GM12878 (cell line): ENCODE measurements at regions not wholly inside any gene's neighbourhood (a gene's known extent, or its start where the extent isn't known, plus 50 kb on each side); places are given as distances from the start of the nearest gene placed in this dataset.

Source experiments
- ATAC-seq: fragments of 200-7000 bp; cut with Tn5 transposase; 3 replicates; pipeline ENCODE4 v1.9.1; 2020; ENCODE audit warnings: mild to moderate bottlenecking, moderate library complexity
- BruUV-seq: library from RNA; stranded (reverse); fragments of 400-500 nt; replicated peaks from 2 replicates; lab custom pipeline; 2021; lab: Mats Ljungman, UMichigan
- CTCF ChIA-PET: fragments of 300-600 bp; sonication (Branson Sonifier 250); formaldehyde crosslinking; extraction: SDS; loops from one replicate; lab custom pipeline; 2021; ENCODE audit warnings: inconsistent platforms; lab: Yijun Ruan, JAX
- POLR2A ChIA-PET: fragments of 350-600 bp; formaldehyde crosslinking; extraction: SDS; loops from one replicate; lab custom pipeline; 2021; ENCODE audit warnings: inconsistent platforms; lab: Charles Lee
- RAD21 ChIA-PET: fragments of 300-600 bp; sonication (Branson Sonifier 250); formaldehyde crosslinking; loops from one replicate; lab custom pipeline; 2023; ENCODE audit warnings: antibody characterized with exemption; ENCODE audit not compliant: unreplicated experiment; lab: Charles Lee
- SMC1A ChIA-PET: fragments of 300-600 bp; sonication (Branson Sonifier 250); formaldehyde crosslinking; loops from one replicate; lab custom pipeline; 2023; ENCODE audit not compliant: unreplicated experiment, uncharacterized antibody; lab: Charles Lee
- DNase-seq: peaks from one replicate; pipeline ENCODE4 v3.0.0-alpha.2; 2011; ENCODE audit warnings: low read depth, low spot score
- FAIRE-seq: peaks from 3 replicates; lab custom pipeline; 2011; peaks lifted over from hg19 to GRCh38; lab: Jason Lieb, UNC
- H2AFZ ChIP-seq: 2 replicates; pipeline ENCODE4 v1.6.0; 2011; ENCODE audit warnings: low read depth, low read length, control low read depth; ENCODE audit not compliant: control insufficient read depth
- H3K27ac ChIP-seq: 2 replicates; pipeline ENCODE4 v1.5.1; 2011; ENCODE audit warnings: control low read depth; ENCODE audit not compliant: control insufficient read depth, insufficient read depth
- H3K27me3 ChIP-seq, 2 experiments: replicated peaks in 1 of 2; 2 replicates each; pipeline versions ENCODE4 v1.6.0 to v1.6.1; 2011; ENCODE audit warnings: low read length in 1 of 2; ENCODE audit not compliant: control insufficient read depth in 2 of 2, insufficient read depth in 2 of 2
- H3K36me3 ChIP-seq, 2 experiments: 2 replicates each; pipeline ENCODE4 v1.5.1; 2011; ENCODE audit warnings: low read length in 1 of 2; ENCODE audit not compliant: control insufficient read depth in 2 of 2, insufficient read depth in 2 of 2
- H3K4me1 ChIP-seq: 2 replicates; pipeline ENCODE4 v1.6.1; 2011; ENCODE audit warnings: mild to moderate bottlenecking, low read length, moderate library complexity, mixed read lengths; ENCODE audit not compliant: control insufficient read depth, insufficient read depth
- H3K4me2 ChIP-seq: 2 replicates; pipeline ENCODE4 v1.6.0; 2011; ENCODE audit warnings: control low read depth; ENCODE audit not compliant: control insufficient read depth, insufficient read depth
- H3K4me3 ChIP-seq: fragments of 200-600 bp; sonication (generic); 2 replicates; pipeline ENCODE4 v1.5.1; 2016
- H3K79me2 ChIP-seq: 2 replicates; pipeline ENCODE4 v1.6.0; 2011; ENCODE audit warnings: low read length; ENCODE audit not compliant: control insufficient read depth, insufficient read depth
- H3K9ac ChIP-seq: 2 replicates; pipeline ENCODE4 v1.8.0; 2011; ENCODE audit warnings: low read length, control low read depth, mixed read lengths; ENCODE audit not compliant: control insufficient read depth, insufficient read depth
- H3K9me3 ChIP-seq: replicated peaks from 3 replicates; pipeline ENCODE4 v1.5.1; 2011; ENCODE audit warnings: mild to moderate bottlenecking, low read length; ENCODE audit not compliant: control insufficient read depth, insufficient read depth
- H4K20me1 ChIP-seq: 2 replicates; pipeline ENCODE4 v1.6.0; 2011; ENCODE audit not compliant: control insufficient read depth, insufficient read depth
- EED ChIP-seq: sonication (generic); IDR thresholded peaks from 2 replicates; pipeline ENCODE4 v1.6.1; 2016; ENCODE audit warnings: antibody characterized with exemption, low read depth
- HDGF ChIP-seq: fragments of 450-650 bp; IDR thresholded peaks from 2 replicates; pipeline ENCODE4 v1.6.1; 2016; ENCODE audit warnings: antibody characterized with exemption
- IRF4 ChIP-seq: IDR thresholded peaks from 2 replicates; pipeline ENCODE4 v1.6.1; 2011; ENCODE audit warnings: low read depth, low read length
- JUND ChIP-seq: IDR thresholded peaks from 2 replicates; pipeline ENCODE4 v1.6.1; 2012; ENCODE audit warnings: low read depth, mild to moderate bottlenecking, low read length, improper control_type of control experiment, moderate library complexity
- MTA2 ChIP-seq: fragments of 450-650 bp; IDR thresholded peaks from 2 replicates; pipeline ENCODE4 v1.6.1; 2016; ENCODE audit warnings: low read depth, mild to moderate bottlenecking, moderate library complexity
- MTA3 ChIP-seq: IDR thresholded peaks from 2 replicates; pipeline ENCODE4 v1.6.1; 2012; ENCODE audit warnings: low read length, inconsistent platforms, borderline replicate concordance
- NFIC ChIP-seq: IDR thresholded peaks from 2 replicates; pipeline ENCODE4 v1.6.1; 2012; ENCODE audit warnings: low read depth, mild to moderate bottlenecking, inconsistent platforms, low read length, moderate library complexity
- SPI1 ChIP-seq: IDR thresholded peaks from 2 replicates; pipeline ENCODE4 v1.6.1; 2011; ENCODE audit warnings: low read depth, mild to moderate bottlenecking, low read length, moderate library complexity, borderline replicate concordance; ENCODE audit not compliant: insufficient read depth
- SRF ChIP-seq, 2 experiments: IDR thresholded peaks; 2 replicates each; pipeline ENCODE4 v1.6.1; 2011; ENCODE audit warnings: low read depth in 2 of 2, low read length in 2 of 2, mild to moderate bottlenecking in 1 of 2, moderate library complexity in 1 of 2
- SUZ12 ChIP-seq: fragments of 200-600 bp; sonication (generic); IDR thresholded peaks from one replicate; pipeline ENCODE4 v1.6.1; 2018; ENCODE audit warnings: antibody characterized with exemption, mild to moderate bottlenecking; ENCODE audit not compliant: unreplicated experiment
- TCF7 ChIP-seq: IDR thresholded peaks from 2 replicates; pipeline ENCODE4 v1.6.1; 2014; ENCODE audit warnings: antibody characterized with exemption, borderline replicate concordance
- YY1 ChIP-seq: IDR thresholded peaks from 2 replicates; pipeline ENCODE4 v1.6.1; 2011; ENCODE audit warnings: low read depth, mild to moderate bottlenecking, low read length
- WGBS: methylation state at CpG from one replicate; pipeline ENCODE4 v1.1.6; 2016; ENCODE audit warnings: low lambda C conversion rate; ENCODE audit not compliant: insufficient replicate concordance, insufficient coverage; ENCODE audit errors: missing lambda C conversion rate; 5-methylcytosine and 5-hydroxymethylcytosine counted together
- in situ Hi-C: fragments of 300-500 bp; cut with MboI; formaldehyde crosslinking; loops from 9 replicates; pipeline ENCODE4 v1.14.3; 2018; ENCODE audit warnings: mixed read lengths
- intact Hi-C: fragments of 100-400 bp; cut with micrococcal nuclease; formaldehyde crosslinking; loops from one replicate; pipeline ENCODE4 v1.14.2; 2022; ENCODE audit not compliant: unreplicated experiment
- TF ChIP-seq, protein P1 (sequence below): IDR thresholded peaks from 2 replicates; pipeline ENCODE4 v1.6.1; 2011; ENCODE audit warnings: low read depth, low read length, improper control_type of control experiment, borderline replicate concordance
- TF ChIP-seq, protein P2 (sequence below): IDR thresholded peaks from 2 replicates; pipeline ENCODE4 v1.6.1; 2012; ENCODE audit warnings: mild to moderate bottlenecking, low read depth, low read length
- TF ChIP-seq, protein P3 (sequence below): fragments of 450-650 bp; IDR thresholded peaks from 2 replicates; pipeline ENCODE4 v1.6.1; 2017; ENCODE audit warnings: mild to moderate bottlenecking, moderate library complexity

DNA sequence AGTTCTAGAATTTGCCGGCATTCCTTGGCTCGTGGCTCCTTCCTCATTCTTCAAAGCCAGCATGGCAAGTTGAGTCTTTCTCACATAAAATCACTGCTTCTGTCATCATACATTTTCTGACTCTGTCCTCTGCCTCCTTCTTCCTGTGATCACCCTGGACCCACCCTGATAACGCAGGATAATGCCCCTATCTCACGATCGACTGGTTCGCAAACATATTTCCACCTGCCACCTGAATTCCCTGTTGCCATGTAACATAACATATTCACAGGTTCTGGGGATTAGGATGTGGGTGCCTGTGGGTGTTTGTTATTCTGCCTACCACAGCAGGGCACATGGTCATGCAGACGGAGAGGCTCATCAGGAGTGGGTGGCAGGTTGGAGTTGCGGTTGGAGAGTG, 177.7 kb downstream of the NHLRC3 start (continued):
- TF ChIP-seq EED, result no peak
- TF ChIP-seq YY1, result no peak
- no peak for TF ChIP-seq SPI1
- TF ChIP-seq NFIC, result no peak
- no peak for TF ChIP-seq SUZ12
- TF ChIP-seq MTA3, result no peak
- TF ChIP-seq, protein P1, sequence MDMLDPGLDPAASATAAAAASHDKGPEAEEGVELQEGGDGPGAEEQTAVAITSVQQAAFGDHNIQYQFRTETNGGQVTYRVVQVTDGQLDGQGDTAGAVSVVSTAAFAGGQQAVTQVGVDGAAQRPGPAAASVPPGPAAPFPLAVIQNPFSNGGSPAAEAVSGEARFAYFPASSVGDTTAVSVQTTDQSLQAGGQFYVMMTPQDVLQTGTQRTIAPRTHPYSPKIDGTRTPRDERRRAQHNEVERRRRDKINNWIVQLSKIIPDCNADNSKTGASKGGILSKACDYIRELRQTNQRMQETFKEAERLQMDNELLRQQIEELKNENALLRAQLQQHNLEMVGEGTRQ, result no peak

DNA sequence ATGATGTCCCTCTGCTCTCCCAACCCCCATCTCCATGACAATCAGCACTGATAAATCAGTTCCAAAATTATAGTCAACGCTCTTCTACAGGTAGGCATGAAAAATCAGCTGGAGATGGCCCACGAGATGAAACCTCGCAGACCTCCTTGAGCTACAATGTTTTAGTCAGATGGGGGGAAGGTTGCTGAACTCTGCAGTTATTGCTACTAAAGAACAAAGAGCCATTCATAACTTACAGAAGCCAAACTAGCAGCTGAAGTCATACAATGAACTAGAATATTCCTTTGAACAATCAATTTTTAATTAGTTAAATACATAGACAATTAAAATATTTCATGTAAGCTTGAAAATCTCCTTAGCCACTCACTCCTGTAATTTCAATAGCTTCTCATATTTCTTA, 179.2 kb downstream of the NHLRC3 start:
- Histone ChIP-seq H3K79me2 (no peaks in the 10 kb centered on the region), H4K20me1 (no peaks in the 10 kb centered on the region), H3K4me1 (no peaks in the 10 kb centered on the region), H3K9ac (no peak overlapping the region), H2AFZ (no peak overlapping the region), H3K27me3 (no peaks in the 10 kb centered on the region), H3K4me3 (no peak overlapping the region), H3K9me3 (no peaks in the 10 kb centered on the region)
- CTCF ChIA-PET, result interaction anchor here (1.3 to 1.5 kb wide), 2 partner anchors 46 to 397 kb away, joined by 3 to 5 read pairs; no protein-coding TSS in a partner anchor
- POLR2A ChIA-PET, result interaction anchor here (0.5 kb wide), 1 partner anchor 49 kb away, joined by 5 read pairs; no protein-coding TSS in a partner anchor
- no peak for FAIRE-seq
- WGBS, result 20% methylated on average over 3 of the region's 3 CpGs
- TF ChIP-seq, protein P2, sequence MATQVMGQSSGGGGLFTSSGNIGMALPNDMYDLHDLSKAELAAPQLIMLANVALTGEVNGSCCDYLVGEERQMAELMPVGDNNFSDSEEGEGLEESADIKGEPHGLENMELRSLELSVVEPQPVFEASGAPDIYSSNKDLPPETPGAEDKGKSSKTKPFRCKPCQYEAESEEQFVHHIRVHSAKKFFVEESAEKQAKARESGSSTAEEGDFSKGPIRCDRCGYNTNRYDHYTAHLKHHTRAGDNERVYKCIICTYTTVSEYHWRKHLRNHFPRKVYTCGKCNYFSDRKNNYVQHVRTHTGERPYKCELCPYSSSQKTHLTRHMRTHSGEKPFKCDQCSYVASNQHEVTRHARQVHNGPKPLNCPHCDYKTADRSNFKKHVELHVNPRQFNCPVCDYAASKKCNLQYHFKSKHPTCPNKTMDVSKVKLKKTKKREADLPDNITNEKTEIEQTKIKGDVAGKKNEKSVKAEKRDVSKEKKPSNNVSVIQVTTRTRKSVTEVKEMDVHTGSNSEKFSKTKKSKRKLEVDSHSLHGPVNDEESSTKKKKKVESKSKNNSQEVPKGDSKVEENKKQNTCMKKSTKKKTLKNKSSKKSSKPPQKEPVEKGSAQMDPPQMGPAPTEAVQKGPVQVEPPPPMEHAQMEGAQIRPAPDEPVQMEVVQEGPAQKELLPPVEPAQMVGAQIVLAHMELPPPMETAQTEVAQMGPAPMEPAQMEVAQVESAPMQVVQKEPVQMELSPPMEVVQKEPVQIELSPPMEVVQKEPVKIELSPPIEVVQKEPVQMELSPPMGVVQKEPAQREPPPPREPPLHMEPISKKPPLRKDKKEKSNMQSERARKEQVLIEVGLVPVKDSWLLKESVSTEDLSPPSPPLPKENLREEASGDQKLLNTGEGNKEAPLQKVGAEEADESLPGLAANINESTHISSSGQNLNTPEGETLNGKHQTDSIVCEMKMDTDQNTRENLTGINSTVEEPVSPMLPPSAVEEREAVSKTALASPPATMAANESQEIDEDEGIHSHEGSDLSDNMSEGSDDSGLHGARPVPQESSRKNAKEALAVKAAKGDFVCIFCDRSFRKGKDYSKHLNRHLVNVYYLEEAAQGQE, result no peak
- TF ChIP-seq SRF (IDR thresholded peaks at IDR 0.05; ENCODE audit: low read depth in 2 of 2, low read length in 2 of 2) (no peak), MTA2 (no peak), IRF4 (no peak), TCF7 (no peak), HDGF (no peak), JUND (no peak)
- TF ChIP-seq, protein P3, sequence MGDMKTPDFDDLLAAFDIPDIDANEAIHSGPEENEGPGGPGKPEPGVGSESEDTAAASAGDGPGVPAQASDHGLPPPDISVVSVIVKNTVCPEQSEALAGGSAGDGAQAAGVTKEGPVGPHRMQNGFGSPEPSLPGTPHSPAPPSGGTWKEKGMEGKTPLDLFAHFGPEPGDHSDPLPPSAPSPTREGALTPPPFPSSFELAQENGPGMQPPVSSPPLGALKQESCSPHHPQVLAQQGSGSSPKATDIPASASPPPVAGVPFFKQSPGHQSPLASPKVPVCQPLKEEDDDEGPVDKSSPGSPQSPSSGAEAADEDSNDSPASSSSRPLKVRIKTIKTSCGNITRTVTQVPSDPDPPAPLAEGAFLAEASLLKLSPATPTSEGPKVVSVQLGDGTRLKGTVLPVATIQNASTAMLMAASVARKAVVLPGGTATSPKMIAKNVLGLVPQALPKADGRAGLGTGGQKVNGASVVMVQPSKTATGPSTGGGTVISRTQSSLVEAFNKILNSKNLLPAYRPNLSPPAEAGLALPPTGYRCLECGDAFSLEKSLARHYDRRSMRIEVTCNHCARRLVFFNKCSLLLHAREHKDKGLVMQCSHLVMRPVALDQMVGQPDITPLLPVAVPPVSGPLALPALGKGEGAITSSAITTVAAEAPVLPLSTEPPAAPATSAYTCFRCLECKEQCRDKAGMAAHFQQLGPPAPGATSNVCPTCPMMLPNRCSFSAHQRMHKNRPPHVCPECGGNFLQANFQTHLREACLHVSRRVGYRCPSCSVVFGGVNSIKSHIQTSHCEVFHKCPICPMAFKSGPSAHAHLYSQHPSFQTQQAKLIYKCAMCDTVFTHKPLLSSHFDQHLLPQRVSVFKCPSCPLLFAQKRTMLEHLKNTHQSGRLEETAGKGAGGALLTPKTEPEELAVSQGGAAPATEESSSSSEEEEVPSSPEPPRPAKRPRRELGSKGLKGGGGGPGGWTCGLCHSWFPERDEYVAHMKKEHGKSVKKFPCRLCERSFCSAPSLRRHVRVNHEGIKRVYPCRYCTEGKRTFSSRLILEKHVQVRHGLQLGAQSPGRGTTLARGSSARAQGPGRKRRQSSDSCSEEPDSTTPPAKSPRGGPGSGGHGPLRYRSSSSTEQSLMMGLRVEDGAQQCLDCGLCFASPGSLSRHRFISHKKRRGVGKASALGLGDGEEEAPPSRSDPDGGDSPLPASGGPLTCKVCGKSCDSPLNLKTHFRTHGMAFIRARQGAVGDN, result no peak
- TF ChIP-seq, all 136 proteins: peak for 0
- in situ Hi-C loops, result no loop called here
- DNase-seq (no peak), ATAC-seq (no peak)
- H3K36me3 ChIP-seq, result no peaks in the 10 kb centered on the region
- intact Hi-C loops, result no loop called here
- ChIA-PET RAD21 (no interaction called here), SMC1A (interaction anchor here (1.6 kb wide), 1 partner anchor 41 kb away, joined by 3 read pairs; no protein-coding TSS in a partner anchor)
- H3K4me2 ChIP-seq, result no peak overlapping the region
- no peak overlapping the region for H3K27ac ChIP-seq
- BruUV-seq, result no TSS peak
